GM12878 (cell line): ENCODE measurements at regions not wholly inside any gene's neighbourhood (a gene's known extent, or its start where the extent isn't known, plus 50 kb on each side); places are given as distances from the start of the nearest gene placed in this dataset.
"Not testable (repeated sequence)": the region's sequence is repeated elsewhere in the genome, so short reads cannot be mapped to it uniquely, and the experiment has no call there.

ENCODE experiments used
- ATAC-seq: fragments of 200-7000 bp; cut with Tn5 transposase; 3 replicates; pipeline ENCODE4 v1.9.1; 2020; ENCODE audit warnings: mild to moderate bottlenecking, moderate library complexity
- BruUV-seq: library from RNA; stranded (reverse); fragments of 400-500 nt; replicated peaks from 2 replicates; lab custom pipeline; 2021; lab: Mats Ljungman, UMichigan
- CTCF ChIA-PET: fragments of 300-600 bp; sonication (Branson Sonifier 250); formaldehyde crosslinking; extraction: SDS; loops from one replicate; lab custom pipeline; 2021; ENCODE audit warnings: inconsistent platforms; lab: Yijun Ruan, JAX
- POLR2A ChIA-PET: fragments of 350-600 bp; formaldehyde crosslinking; extraction: SDS; loops from one replicate; lab custom pipeline; 2021; ENCODE audit warnings: inconsistent platforms; lab: Charles Lee
- RAD21 ChIA-PET: fragments of 300-600 bp; sonication (Branson Sonifier 250); formaldehyde crosslinking; loops from one replicate; lab custom pipeline; 2023; ENCODE audit warnings: antibody characterized with exemption; ENCODE audit not compliant: unreplicated experiment; lab: Charles Lee
- SMC1A ChIA-PET: fragments of 300-600 bp; sonication (Branson Sonifier 250); formaldehyde crosslinking; loops from one replicate; lab custom pipeline; 2023; ENCODE audit not compliant: unreplicated experiment, uncharacterized antibody; lab: Charles Lee
- DNase-seq: peaks from one replicate; pipeline ENCODE4 v3.0.0-alpha.2; 2011; ENCODE audit warnings: low read depth, low spot score
- FAIRE-seq: peaks from 3 replicates; lab custom pipeline; 2011; peaks lifted over from hg19 to GRCh38; lab: Jason Lieb, UNC
- H2AFZ ChIP-seq: 2 replicates; pipeline ENCODE4 v1.6.0; 2011; ENCODE audit warnings: low read depth, low read length, control low read depth; ENCODE audit not compliant: control insufficient read depth
- H3K27ac ChIP-seq: 2 replicates; pipeline ENCODE4 v1.5.1; 2011; ENCODE audit warnings: control low read depth; ENCODE audit not compliant: control insufficient read depth, insufficient read depth
- H3K27me3 ChIP-seq, 2 experiments: replicated peaks in 1 of 2; 2 replicates each; pipeline versions ENCODE4 v1.6.0 to v1.6.1; 2011; ENCODE audit warnings: low read length in 1 of 2; ENCODE audit not compliant: control insufficient read depth in 2 of 2, insufficient read depth in 2 of 2
- H3K36me3 ChIP-seq, 2 experiments: 2 replicates each; pipeline ENCODE4 v1.5.1; 2011; ENCODE audit warnings: low read length in 1 of 2; ENCODE audit not compliant: control insufficient read depth in 2 of 2, insufficient read depth in 2 of 2
- H3K4me1 ChIP-seq: 2 replicates; pipeline ENCODE4 v1.6.1; 2011; ENCODE audit warnings: mild to moderate bottlenecking, low read length, moderate library complexity, mixed read lengths; ENCODE audit not compliant: control insufficient read depth, insufficient read depth
- H3K4me2 ChIP-seq: 2 replicates; pipeline ENCODE4 v1.6.0; 2011; ENCODE audit warnings: control low read depth; ENCODE audit not compliant: control insufficient read depth, insufficient read depth
- H3K4me3 ChIP-seq: fragments of 200-600 bp; sonication (generic); 2 replicates; pipeline ENCODE4 v1.5.1; 2016
- H3K79me2 ChIP-seq: 2 replicates; pipeline ENCODE4 v1.6.0; 2011; ENCODE audit warnings: low read length; ENCODE audit not compliant: control insufficient read depth, insufficient read depth
- H3K9ac ChIP-seq: 2 replicates; pipeline ENCODE4 v1.8.0; 2011; ENCODE audit warnings: low read length, control low read depth, mixed read lengths; ENCODE audit not compliant: control insufficient read depth, insufficient read depth
- H3K9me3 ChIP-seq: replicated peaks from 3 replicates; pipeline ENCODE4 v1.5.1; 2011; ENCODE audit warnings: mild to moderate bottlenecking, low read length; ENCODE audit not compliant: control insufficient read depth, insufficient read depth
- H4K20me1 ChIP-seq: 2 replicates; pipeline ENCODE4 v1.6.0; 2011; ENCODE audit not compliant: control insufficient read depth, insufficient read depth
- RAD51 ChIP-seq: fragments of 450-650 bp; IDR thresholded peaks from 2 replicates; pipeline ENCODE4 v1.6.1; 2016; ENCODE audit warnings: moderate library complexity, mild to moderate bottlenecking, inconsistent platforms
- WGBS: methylation state at CpG from one replicate; pipeline ENCODE4 v1.1.6; 2016; ENCODE audit warnings: low lambda C conversion rate; ENCODE audit not compliant: insufficient replicate concordance, insufficient coverage; ENCODE audit errors: missing lambda C conversion rate; 5-methylcytosine and 5-hydroxymethylcytosine counted together
- in situ Hi-C: fragments of 300-500 bp; cut with MboI; formaldehyde crosslinking; loops from 9 replicates; pipeline ENCODE4 v1.14.3; 2018; ENCODE audit warnings: mixed read lengths
- intact Hi-C: fragments of 100-400 bp; cut with micrococcal nuclease; formaldehyde crosslinking; loops from one replicate; pipeline ENCODE4 v1.14.2; 2022; ENCODE audit not compliant: unreplicated experiment
- TF ChIP-seq, protein P1 (sequence below): IDR thresholded peaks from 2 replicates; pipeline ENCODE4 v1.6.1; 2012; ENCODE audit warnings: mild to moderate bottlenecking, low read depth, low read length
- TF ChIP-seq, protein P2 (sequence below): fragments of 450-650 bp; IDR thresholded peaks from 2 replicates; pipeline ENCODE4 v1.6.1; 2017; ENCODE audit warnings: mild to moderate bottlenecking, low read depth, inconsistent platforms; ENCODE audit not compliant: poor library complexity, severe bottlenecking

DNA sequence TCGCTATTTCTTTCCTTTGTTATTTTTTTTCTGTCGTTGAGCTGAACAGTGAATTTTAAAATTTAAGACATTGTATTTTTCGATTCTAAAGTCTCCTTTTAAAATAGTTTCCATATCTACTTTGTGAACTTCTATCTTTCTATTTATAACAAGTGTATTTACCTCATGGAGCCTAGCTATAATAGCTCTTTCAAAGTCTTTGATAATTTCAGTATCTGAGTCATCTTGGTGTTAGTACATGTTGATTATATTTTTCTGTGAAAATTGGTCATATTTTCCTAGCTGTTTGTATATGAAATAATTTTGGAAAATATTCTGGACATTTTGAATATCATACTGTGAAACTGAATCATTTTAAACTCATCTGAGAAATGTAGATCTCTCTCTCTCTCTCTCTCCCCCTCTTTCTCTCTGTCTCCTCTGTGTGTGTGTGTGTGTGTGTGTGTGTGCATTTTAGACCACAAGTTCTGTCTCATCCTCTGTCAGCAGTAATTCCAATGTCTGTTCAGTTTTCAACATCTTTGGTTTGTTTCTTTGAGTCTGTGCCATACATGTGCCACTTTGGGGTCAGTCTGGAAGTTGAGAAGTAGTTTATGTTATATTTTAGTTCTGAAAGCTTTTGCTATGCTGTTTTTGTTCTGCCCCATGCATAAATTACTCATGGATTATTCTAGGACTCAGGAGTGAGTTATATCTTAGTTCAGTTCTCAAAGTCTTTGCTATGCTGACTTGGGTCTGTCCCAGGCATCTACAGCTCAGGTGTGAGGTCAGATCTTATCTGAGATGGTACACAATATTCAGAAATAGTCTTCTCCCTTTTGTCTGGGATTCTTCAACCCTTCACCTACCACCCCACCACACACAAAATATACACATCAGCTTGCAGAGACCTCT lies 366.4 kb upstream of the CASK start:
- in situ Hi-C loops (no loop called here), intact Hi-C loops (loop anchor here (10.0 kb wide), 1 partner anchor 165 kb away; no protein-coding TSS in a partner anchor)
- Histone ChIP-seq H2AFZ (no peak overlapping the region), H3K9ac (no peak overlapping the region), H3K4me2 (no peak overlapping the region), H3K4me3 (no peak overlapping the region), H3K27ac (no peak overlapping the region), H3K4me1 (no peaks in the 10 kb centered on the region), H3K36me3 (no peaks in the 10 kb centered on the region), H3K27me3 (no peaks in the 10 kb centered on the region), H3K79me2 (no peaks in the 10 kb centered on the region), H3K9me3 (no peaks in the 10 kb centered on the region), H4K20me1 (no peaks in the 10 kb centered on the region)
- ChIA-PET SMC1A (interaction anchor here (1.0 kb wide), 2 partner anchors 10 to 297 kb away, joined by 3 read pairs; no protein-coding TSS in a partner anchor), RAD21 (no interaction called here), POLR2A (interaction anchor here (0.6 kb wide), 1 partner anchor 371 kb away, joined by 3 read pairs; no protein-coding TSS in a partner anchor), CTCF (interaction anchor here (0.7 to 1.1 kb wide), 4 partner anchors 9 to 242 kb away, joined by 3 to 4 read pairs (median 4); no protein-coding TSS in a partner anchor)
- DNase-seq (no peak), ATAC-seq (no peak), FAIRE-seq (no peak)
- TF ChIP-seq, protein P1, sequence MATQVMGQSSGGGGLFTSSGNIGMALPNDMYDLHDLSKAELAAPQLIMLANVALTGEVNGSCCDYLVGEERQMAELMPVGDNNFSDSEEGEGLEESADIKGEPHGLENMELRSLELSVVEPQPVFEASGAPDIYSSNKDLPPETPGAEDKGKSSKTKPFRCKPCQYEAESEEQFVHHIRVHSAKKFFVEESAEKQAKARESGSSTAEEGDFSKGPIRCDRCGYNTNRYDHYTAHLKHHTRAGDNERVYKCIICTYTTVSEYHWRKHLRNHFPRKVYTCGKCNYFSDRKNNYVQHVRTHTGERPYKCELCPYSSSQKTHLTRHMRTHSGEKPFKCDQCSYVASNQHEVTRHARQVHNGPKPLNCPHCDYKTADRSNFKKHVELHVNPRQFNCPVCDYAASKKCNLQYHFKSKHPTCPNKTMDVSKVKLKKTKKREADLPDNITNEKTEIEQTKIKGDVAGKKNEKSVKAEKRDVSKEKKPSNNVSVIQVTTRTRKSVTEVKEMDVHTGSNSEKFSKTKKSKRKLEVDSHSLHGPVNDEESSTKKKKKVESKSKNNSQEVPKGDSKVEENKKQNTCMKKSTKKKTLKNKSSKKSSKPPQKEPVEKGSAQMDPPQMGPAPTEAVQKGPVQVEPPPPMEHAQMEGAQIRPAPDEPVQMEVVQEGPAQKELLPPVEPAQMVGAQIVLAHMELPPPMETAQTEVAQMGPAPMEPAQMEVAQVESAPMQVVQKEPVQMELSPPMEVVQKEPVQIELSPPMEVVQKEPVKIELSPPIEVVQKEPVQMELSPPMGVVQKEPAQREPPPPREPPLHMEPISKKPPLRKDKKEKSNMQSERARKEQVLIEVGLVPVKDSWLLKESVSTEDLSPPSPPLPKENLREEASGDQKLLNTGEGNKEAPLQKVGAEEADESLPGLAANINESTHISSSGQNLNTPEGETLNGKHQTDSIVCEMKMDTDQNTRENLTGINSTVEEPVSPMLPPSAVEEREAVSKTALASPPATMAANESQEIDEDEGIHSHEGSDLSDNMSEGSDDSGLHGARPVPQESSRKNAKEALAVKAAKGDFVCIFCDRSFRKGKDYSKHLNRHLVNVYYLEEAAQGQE: no peak
- TF ChIP-seq, protein P2, sequence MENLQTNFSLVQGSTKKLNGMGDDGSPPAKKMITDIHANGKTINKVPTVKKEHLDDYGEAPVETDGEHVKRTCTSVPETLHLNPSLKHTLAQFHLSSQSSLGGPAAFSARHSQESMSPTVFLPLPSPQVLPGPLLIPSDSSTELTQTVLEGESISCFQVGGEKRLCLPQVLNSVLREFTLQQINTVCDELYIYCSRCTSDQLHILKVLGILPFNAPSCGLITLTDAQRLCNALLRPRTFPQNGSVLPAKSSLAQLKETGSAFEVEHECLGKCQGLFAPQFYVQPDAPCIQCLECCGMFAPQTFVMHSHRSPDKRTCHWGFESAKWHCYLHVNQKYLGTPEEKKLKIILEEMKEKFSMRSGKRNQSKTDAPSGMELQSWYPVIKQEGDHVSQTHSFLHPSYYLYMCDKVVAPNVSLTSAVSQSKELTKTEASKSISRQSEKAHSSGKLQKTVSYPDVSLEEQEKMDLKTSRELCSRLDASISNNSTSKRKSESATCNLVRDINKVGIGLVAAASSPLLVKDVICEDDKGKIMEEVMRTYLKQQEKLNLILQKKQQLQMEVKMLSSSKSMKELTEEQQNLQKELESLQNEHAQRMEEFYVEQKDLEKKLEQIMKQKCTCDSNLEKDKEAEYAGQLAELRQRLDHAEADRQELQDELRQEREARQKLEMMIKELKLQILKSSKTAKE: no peak
- no peak for TF ChIP-seq RAD51
- WGBS: 2% methylated on average over 3 of the region's 3 CpGs
- BruUV-seq: no TSS peak

DNA sequence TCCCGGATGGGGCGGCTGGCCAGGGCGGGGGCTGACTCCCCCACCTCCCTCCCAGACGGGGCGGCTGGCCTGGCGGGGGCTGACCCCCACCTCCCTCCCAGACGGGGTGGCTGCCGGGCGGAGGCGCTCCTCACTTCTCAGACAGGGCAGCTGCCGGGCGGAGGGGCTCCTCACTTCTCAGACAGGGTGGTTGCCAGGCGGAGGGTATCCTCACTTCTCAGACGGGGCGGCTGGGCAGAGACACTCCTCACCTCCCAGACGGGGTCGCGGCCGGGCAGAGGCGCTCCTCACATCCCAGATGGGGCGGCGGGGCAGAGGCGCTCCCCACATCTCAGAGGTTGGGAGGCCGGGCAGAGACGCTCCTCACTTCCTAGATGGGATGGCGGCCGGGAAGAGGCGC lies 362.3 kb upstream of the CASK start:
- POLR2A ChIA-PET, H3K9me3 ChIP-seq, ATAC-seq, H3K27me3 ChIP-seq, H3K36me3 ChIP-seq, in situ Hi-C loops, H2AFZ ChIP-seq, FAIRE-seq, SMC1A ChIA-PET, H3K27ac ChIP-seq, RAD21 ChIA-PET, BruUV-seq, H3K4me3 ChIP-seq, DNase-seq, H3K4me1 ChIP-seq, CTCF ChIA-PET, H3K79me2 ChIP-seq, H3K9ac ChIP-seq, H3K4me2 ChIP-seq, H4K20me1 ChIP-seq: not testable (repeated sequence)
- WGBS: 88% methylated on average over 16 of the region's 28 CpGs
- intact Hi-C loops: loop anchor here (10.0 kb wide), 1 partner anchor 169 kb away; no protein-coding TSS in a partner anchor
